ENCODE measurements at regions not wholly inside any gene's neighbourhood (a gene's known extent, or its start where the extent isn't known, plus 50 kb on each side); places are given as distances from the start of the nearest gene placed in this dataset.
"Not testable (repeated sequence)": the region's sequence is repeated elsewhere in the genome, so short reads cannot be mapped to it uniquely, and the experiment has no call there.

DNA sequence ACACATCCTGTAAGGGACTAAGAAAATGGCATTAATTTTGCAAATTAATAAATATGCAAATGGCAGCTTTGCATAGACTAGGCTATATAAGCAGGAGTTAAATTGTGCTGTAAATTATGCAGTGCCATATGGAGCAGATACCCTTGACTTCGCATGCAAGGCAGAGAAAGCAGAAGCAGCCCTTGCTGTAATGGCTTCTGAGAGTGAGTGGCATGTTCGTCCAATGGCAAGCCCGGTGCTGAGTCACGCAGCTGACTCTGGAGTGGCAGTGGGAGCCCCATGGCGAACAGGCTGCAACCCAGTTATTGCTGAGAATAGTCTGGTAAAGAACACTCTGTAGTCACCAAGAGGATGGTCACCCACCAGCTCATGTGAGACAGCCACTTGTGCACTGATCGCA, 1186.5 kb downstream of the TYW1 start:
- no peak for DNase-seq (ENCODE audit: low read depth)
- TF ChIP-seq, protein P1, sequence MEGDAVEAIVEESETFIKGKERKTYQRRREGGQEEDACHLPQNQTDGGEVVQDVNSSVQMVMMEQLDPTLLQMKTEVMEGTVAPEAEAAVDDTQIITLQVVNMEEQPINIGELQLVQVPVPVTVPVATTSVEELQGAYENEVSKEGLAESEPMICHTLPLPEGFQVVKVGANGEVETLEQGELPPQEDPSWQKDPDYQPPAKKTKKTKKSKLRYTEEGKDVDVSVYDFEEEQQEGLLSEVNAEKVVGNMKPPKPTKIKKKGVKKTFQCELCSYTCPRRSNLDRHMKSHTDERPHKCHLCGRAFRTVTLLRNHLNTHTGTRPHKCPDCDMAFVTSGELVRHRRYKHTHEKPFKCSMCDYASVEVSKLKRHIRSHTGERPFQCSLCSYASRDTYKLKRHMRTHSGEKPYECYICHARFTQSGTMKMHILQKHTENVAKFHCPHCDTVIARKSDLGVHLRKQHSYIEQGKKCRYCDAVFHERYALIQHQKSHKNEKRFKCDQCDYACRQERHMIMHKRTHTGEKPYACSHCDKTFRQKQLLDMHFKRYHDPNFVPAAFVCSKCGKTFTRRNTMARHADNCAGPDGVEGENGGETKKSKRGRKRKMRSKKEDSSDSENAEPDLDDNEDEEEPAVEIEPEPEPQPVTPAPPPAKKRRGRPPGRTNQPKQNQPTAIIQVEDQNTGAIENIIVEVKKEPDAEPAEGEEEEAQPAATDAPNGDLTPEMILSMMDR (IDR thresholded peaks at IDR 0.05; ENCODE audit: control insufficient read depth, insufficient read depth, low read depth, low read length, missing control alignments), result no peak
- no peak overlapping the region for H3K4me3 ChIP-seq (ENCODE audit: control insufficient read depth, low read depth, low read length)

DNA sequence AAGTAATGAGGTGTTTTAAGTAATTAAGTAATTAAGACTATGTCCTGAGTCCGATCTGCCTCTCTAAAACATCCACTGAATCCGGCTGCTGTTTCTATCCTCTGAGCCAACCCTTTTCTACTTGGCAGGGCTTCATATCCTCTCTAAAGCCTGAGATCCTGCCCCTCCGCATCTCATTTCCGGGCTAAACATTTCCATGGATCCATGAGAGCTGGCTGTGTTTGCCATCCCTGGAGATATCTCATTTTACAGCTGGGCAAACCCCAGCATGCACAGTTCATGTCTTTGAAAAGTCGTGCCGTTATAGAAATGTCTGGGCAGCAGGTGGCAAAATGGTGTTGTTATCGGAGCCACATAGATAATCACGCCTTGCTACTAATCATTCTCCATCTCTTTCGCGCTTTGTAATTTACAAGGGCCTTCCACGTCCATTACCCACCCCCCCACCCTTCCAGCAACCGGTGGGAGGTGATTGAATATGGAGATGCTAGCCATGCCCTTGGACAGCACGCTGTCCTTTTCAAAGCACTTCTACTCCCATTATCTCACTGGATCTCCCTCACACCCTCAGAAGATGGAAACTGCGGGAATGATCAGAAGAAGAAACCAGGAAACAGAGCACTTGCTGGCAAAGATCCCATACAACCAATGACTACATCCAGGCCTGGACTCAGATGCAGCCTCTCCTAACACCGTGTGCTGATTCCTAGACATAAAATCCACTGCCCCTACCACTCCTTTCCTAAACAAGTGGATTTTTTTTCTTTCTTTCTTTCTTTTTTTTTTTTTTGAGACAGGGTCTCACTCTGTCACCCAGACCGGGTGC, 1189.2 kb downstream of the TYW1 start:
- no peak overlapping the region for H3K4me3 ChIP-seq (ENCODE audit: control insufficient read depth, low read depth, low read length)
- TF ChIP-seq, protein P1 (IDR thresholded peaks at IDR 0.05; ENCODE audit: control insufficient read depth, insufficient read depth, low read depth, low read length, missing control alignments), result no peak
- no peak for DNase-seq (ENCODE audit: low read depth)

- no peak overlapping the region for H3K4me3 ChIP-seq (ENCODE audit: control insufficient read depth, low read depth, low read length)
- TF ChIP-seq, protein P1 (IDR thresholded peaks at IDR 0.05; ENCODE audit: control insufficient read depth, insufficient read depth, low read depth, low read length, missing control alignments), result no peak
- no peak for DNase-seq (ENCODE audit: low read depth)
Observed at GRCh38 chr7:68187532-68187931, 1190.9 kb downstream of the TYW1 start.

DNA sequence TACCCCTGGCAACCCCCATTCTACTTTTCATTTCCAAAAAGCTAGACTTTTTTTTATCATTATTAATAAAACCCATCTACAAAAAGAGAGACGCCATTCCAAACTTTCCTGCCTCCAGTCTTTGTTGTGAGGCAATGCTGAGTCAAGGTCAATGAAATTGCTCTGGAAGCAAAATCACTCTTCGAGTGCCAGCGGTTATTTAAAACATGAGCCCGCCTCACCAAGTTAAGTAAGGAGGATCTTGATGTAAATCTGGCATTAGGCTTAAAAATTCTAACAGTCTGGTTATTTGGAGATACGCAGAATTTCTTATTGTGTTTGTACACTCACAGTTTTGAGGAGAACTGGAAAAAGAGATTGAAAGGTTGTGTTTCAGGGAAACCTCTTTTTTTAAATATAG, 1196.3 kb downstream of the TYW1 start:
- no peak overlapping the region for H3K4me3 ChIP-seq (ENCODE audit: control insufficient read depth, low read depth, low read length)
- TF ChIP-seq, protein P1 (IDR thresholded peaks at IDR 0.05; ENCODE audit: control insufficient read depth, insufficient read depth, low read depth, low read length, missing control alignments), result no peak
- DNase-seq (ENCODE audit: low read depth), result no peak

DNA sequence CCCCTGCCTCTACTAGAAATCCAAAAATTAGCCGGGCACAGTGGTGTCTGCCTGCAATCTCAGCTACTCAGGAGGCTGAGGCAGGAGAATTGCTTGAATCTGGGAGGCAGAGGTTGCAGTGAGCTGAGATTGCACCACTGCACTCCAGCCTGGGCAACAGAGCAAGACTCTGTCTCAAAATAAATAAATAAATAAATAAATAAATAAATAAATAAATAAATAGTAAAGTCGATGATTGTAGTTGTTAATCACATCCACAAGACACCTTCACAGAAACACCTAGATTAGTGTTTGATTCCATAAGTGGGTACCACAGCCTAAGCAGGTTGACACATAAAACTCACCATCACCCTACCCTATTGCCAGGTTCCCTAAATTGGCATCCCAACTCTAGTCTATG, 1199.0 kb downstream of the TYW1 start:
- not testable (repeated sequence) for DNase-seq (ENCODE audit: low read depth); H3K4me3 ChIP-seq (ENCODE audit: control insufficient read depth, low read depth, low read length)

GRCh38 chr7:68200051-68200670, 1203.5 kb downstream of the TYW1 start:
- DNase-seq (ENCODE audit: low read depth), result no peak
- no peak overlapping the region for H3K4me3 ChIP-seq (ENCODE audit: control insufficient read depth, low read depth, low read length)
- TF ChIP-seq, protein P1 (IDR thresholded peaks at IDR 0.05; ENCODE audit: control insufficient read depth, insufficient read depth, low read depth, low read length, missing control alignments), result no peak

DNA sequence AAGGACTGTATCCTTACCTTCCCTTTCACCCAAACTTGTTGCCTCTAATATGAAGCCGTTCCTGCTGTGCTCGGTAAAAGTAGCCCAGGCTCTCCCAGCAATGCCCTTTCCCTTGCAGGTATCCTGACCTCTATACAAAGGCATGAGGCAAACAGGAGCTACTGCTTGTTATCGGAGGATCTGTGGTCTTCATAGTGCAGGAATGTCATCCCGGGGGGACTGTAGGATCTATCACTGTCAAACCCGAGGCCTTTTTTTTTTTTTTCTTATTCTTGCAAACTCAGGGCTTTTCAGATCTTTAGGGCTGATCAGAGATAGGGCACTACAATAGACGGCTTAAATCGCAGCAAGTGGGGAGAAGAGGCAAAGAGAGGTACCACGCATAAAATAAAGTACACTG, 1206.6 kb downstream of the TYW1 start:
- H3K4me3 ChIP-seq (ENCODE audit: control insufficient read depth, low read depth, low read length), result no peak overlapping the region
- DNase-seq (ENCODE audit: low read depth), result no peak
- TF ChIP-seq, protein P1 (IDR thresholded peaks at IDR 0.05; ENCODE audit: control insufficient read depth, insufficient read depth, low read depth, low read length, missing control alignments), result no peak
